SHP77 (cell line): ENCODE measurements at regions not wholly inside any gene's neighbourhood (a gene's known extent, or its start where the extent isn't known, plus 50 kb on each side); places are given as distances from the start of the nearest gene placed in this dataset.

Source experiments
- DNase-seq, 2 experiments: peaks; one replicate each; lab custom pipeline; 2025; lab: John Stamatoyannopoulos, UW

GRCh38 chr2:180461761-180462160 lies 454.7 kb upstream of the CWC22 start:
- DNase-seq: no peak

- DNase-seq: no peak
Observed at GRCh38 chr2:180456801-180457200, 449.7 kb upstream of the CWC22 start.

GRCh38 chr2:180450841-180451240 lies 443.7 kb upstream of the CWC22 start:
- no peak for DNase-seq

GRCh38 chr2:180449171-180449915 lies 442.2 kb upstream of the CWC22 start:
- no peak for DNase-seq

- no peak for DNase-seq
Observed at GRCh38 chr2:180446492-180446891, 439.4 kb upstream of the CWC22 start.

- no peak for DNase-seq
Observed at GRCh38 chr2:180443888-180444287, 436.8 kb upstream of the CWC22 start.

GRCh38 chr2:180442860-180443644 lies 436.0 kb upstream of the CWC22 start:
- no peak for DNase-seq

GRCh38 chr2:180419212-180419611 lies 412.1 kb upstream of the CWC22 start:
- DNase-seq: no peak

GRCh38 chr2:180416627-180417026 lies 409.5 kb upstream of the CWC22 start:
- no peak for DNase-seq

GRCh38 chr2:180413336-180413735 lies 406.2 kb upstream of the CWC22 start:
- no peak for DNase-seq

GRCh38 chr2:180412219-180412618 lies 405.1 kb upstream of the CWC22 start:
- DNase-seq: no peak

- DNase-seq: no peak
Observed at GRCh38 chr2:180411661-180412060, 404.6 kb upstream of the CWC22 start.

- DNase-seq: no peak
Observed at GRCh38 chr2:180406687-180407086, 399.6 kb upstream of the CWC22 start.

GRCh38 chr2:180405520-180405919 lies 398.4 kb upstream of the CWC22 start:
- no peak for DNase-seq

GRCh38 chr2:180394305-180394704 lies 387.2 kb upstream of the CWC22 start:
- DNase-seq: no peak

GRCh38 chr2:180385601-180386201 lies 378.6 kb upstream of the CWC22 start:
- no peak for DNase-seq

GRCh38 chr2:180376066-180376465 lies 369.0 kb upstream of the CWC22 start:
- DNase-seq: no peak

- no peak for DNase-seq
Observed at GRCh38 chr2:180374502-180375281, 367.6 kb upstream of the CWC22 start.

GRCh38 chr2:180370511-180371205 lies 363.6 kb upstream of the CWC22 start:
- no peak for DNase-seq

- DNase-seq: no peak
Observed at GRCh38 chr2:180368881-180369280, 361.8 kb upstream of the CWC22 start.

GRCh38 chr2:180367815-180368214 lies 360.7 kb upstream of the CWC22 start:
- DNase-seq: no peak

GRCh38 chr2:180366481-180366880 lies 359.4 kb upstream of the CWC22 start:
- no peak for DNase-seq
